Activated CD4-positive, alpha-beta T cell treated with anti-CD3 and anti-CD28 coated beads, Interleukin-2, amount 50 U/mL, for 48 hours (primary cell): ENCODE measurements at regions not wholly inside any gene's neighbourhood (a gene's known extent, or its start where the extent isn't known, plus 50 kb on each side); places are given as distances from the start of the nearest gene placed in this dataset.

Experiments used
- DNase-seq, 2 experiments: peaks; one replicate each; pipeline ENCODE4 v3.0.0-alpha.2; 2020

- DNase-seq = no peak
Observed at GRCh38 chr18:73719611-73720010, 428.0 kb downstream of the FBXO15 start.

GRCh38 chr18:73717570-73717969, 430.1 kb downstream of the FBXO15 start:
- DNase-seq = no peak

- no peak for DNase-seq
Observed at GRCh38 chr18:73715210-73715670, 432.4 kb downstream of the FBXO15 start.

- DNase-seq = no peak
Observed at GRCh38 chr18:73714466-73714865, 433.2 kb downstream of the FBXO15 start.

- no peak for DNase-seq
Observed at GRCh38 chr18:73711256-73711655, 436.4 kb downstream of the FBXO15 start.

- no peak for DNase-seq
Observed at GRCh38 chr18:73708591-73708990, 439.0 kb downstream of the FBXO15 start.

GRCh38 chr18:73707035-73707434, 440.6 kb downstream of the FBXO15 start:
- no peak for DNase-seq

- no peak for DNase-seq
Observed at GRCh38 chr18:73697353-73697752, 450.3 kb downstream of the FBXO15 start.

GRCh38 chr18:73696698-73697097, 450.9 kb downstream of the FBXO15 start:
- no peak for DNase-seq

- no peak for DNase-seq
Observed at GRCh38 chr18:73696171-73696570, 451.5 kb downstream of the FBXO15 start.

GRCh38 chr18:73693091-73693490, 454.5 kb downstream of the FBXO15 start:
- DNase-seq = no peak

GRCh38 chr18:73691624-73692023, 456.0 kb downstream of the FBXO15 start:
- no peak for DNase-seq

GRCh38 chr18:73691118-73691517, 456.5 kb downstream of the FBXO15 start:
- no peak for DNase-seq

- no peak for DNase-seq
Observed at GRCh38 chr18:73690222-73690621, 457.4 kb downstream of the FBXO15 start.

GRCh38 chr18:73688851-73689711, 458.6 kb downstream of the FBXO15 start:
- DNase-seq = no peak

- DNase-seq = no peak
Observed at GRCh38 chr18:73688161-73688560, 459.5 kb downstream of the FBXO15 start.

GRCh38 chr18:73684647-73685046, 463.0 kb downstream of the FBXO15 start:
- DNase-seq = no peak

- DNase-seq = no peak
Observed at GRCh38 chr18:73683409-73684238, 464.0 kb downstream of the FBXO15 start.

- no peak for DNase-seq
Observed at GRCh38 chr18:73681912-73682311, 465.7 kb downstream of the FBXO15 start.

GRCh38 chr18:73681398-73681797, 466.2 kb downstream of the FBXO15 start:
- no peak for DNase-seq

- no peak for DNase-seq
Observed at GRCh38 chr18:73679941-73680712, 467.5 kb downstream of the FBXO15 start.

- no peak for DNase-seq
Observed at GRCh38 chr18:73677450-73677849, 470.2 kb downstream of the FBXO15 start.
